Dermis blood vessel endothelial cell (primary cell): ENCODE measurements at regions not wholly inside any gene's neighbourhood (a gene's known extent, or its start where the extent isn't known, plus 50 kb on each side); places are given as distances from the start of the nearest gene placed in this dataset.

Experiments
- DNase-seq: peaks from one replicate; pipeline ENCODE4 v3.0.0; 2010

DNA sequence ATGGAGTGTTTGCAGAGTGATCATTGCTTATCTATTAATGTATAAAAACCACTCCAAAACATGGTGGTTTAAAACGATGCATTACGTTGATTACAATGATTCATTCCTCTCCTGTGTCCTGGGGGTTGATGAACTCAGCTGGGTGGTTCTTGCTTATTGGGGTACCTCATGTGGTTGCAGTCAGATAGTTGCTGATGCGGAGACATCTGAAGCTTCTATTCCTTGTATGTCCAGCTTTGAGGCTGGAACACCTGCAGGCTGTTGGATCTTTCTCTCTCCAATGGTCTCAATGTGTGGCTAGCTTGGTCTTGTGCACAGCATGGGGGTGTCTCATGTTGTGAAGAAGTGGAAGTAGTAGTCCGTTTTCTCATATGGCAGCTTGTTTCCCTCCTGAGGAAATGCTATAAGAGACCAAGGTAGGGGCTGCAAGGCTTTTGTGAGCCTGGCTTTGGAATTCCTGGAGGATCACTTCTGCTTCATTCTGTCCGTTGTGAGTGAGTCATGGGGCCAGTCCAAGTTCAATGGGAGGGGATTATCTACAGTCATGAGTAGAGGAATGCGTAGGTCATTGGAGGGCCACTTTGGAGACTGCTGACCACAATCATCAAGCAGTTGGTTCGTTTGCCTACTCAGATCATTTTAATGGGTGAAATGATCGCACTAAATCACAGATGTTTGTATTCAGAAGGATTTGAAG is 601.0 kb downstream of the SLC4A3 start:
- DNase-seq = no peak

DNA sequence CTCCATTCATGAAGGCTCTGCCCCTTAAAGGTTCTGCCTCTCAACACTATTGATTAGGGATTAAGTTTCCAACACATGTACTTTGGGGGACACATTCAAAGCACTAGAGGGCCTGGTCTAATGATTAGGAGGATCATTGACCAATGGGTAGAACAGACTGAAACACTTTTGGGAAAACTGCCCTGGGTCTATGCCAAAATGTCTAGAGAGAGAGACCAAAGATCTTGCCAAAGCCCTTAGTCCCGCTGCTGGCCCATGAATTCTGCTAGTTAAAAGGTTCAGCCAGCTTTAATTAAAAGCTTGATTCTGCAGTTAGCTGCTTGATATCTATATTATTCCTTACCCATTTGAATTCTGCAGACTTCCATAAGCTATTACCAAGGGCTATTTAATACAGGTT is 613.2 kb downstream of the SLC4A3 start:
- DNase-seq = no peak

DNA sequence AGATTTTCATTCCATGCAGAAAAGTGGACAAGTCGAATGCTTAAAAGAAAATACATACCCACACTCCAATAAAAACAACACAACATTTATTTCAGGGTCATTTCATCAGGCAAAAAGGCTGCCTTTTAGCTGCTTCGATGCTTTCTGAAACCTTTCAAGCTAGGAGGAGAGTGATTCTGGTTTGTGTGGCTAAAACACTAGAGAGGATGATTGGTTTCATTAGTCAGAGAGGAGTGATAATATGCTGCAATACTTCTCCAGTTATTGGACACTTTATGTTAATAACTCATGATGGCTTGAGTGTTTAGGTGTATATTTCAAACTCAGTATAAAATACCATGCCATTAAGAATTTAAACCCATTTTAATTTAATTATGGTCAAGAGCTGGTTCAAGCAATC is 614.0 kb downstream of the SLC4A3 start:
- DNase-seq = no peak

DNA sequence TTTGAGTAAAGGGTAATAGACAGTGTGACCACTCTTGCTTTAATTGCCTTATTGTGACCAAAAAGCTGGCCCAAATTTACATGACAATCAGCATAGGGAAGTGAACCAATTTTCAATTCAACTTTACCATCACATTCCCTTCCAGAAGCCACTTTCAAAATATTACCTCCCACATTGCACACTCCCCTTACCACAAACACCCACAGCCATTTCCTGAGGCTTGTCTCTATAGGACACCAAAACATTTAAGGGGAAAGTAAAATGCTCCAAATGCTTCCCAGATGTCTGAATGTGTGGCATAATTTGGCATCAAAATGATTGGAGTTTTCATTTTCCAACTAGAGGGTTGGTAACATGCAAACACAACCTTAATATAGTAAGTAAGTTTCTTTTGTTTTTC is 616.1 kb downstream of the SLC4A3 start:
- no peak for DNase-seq

DNA sequence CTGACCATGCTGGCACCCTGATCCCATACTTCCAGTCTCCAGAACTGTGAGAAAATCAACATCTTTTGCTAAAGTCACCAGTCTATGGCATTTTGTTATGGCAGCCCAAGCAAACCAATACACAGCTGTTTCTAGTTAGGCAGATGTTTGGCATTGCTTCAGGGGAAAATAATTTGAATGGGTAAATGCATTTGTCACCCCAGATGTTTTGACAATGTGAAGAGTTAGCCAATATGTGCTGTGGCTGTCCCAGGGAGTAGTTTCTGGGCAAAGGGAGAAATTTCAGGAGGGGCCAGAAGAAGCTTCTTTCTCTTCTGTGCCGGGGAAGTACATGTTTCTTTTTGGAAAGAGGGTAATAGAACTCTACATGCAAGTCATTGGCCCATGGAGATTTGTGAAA is 619.0 kb downstream of the SLC4A3 start:
- DNase-seq = no peak

DNA sequence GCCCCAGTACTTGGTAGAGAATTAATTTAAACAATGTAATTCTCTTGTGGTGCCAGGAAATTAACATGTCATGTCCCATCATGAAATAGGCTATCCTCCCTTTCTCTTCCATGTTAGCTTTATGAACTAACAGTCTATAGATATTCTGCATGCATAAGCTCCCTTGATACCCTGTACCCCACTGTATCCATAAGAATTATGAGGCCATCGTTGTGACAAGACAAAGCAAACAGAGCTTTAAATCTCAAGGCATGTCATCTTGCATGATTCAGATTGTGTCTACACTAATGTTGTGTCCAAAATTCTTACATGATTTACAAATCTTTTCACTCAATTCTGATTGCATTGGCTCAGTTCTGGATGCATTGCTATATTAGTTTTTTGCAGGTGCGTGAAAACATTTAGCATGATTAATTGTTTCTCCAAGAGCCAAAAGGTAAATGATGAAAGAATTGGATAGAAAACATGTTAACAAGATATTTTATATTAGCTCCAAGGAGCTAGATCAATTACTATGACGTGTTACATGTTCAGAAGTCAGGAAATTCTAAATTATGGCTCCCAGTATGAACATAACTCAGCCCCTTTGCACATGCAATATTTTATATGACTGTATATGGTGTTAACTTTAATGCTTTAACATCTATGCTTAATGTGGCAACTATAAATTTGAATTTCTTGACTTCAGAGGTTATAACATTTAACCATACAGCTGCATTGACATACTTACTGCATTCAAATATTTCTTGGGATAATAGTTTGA is 620.3 kb downstream of the SLC4A3 start:
- DNase-seq = no peak

DNA sequence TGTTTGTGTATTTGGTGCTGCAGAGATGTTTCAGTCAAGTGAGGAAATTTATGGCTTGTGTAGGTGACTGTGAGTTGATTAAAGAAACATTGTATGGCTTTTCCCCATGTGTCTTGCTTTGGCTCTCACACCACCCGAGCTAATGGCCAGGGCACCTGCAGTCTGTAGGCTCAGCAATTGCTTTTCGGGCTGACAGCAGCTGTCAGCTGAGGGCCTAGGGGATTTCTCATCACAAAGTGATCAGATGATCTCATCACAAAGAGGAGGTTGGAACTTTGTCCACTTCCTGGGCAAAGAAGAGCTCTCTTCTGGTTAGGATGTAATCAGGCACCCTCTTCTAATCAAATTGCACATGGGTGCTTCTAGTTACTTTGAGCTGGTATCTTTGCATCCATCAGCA is 632.2 kb downstream of the SLC4A3 start:
- DNase-seq = no peak

DNA sequence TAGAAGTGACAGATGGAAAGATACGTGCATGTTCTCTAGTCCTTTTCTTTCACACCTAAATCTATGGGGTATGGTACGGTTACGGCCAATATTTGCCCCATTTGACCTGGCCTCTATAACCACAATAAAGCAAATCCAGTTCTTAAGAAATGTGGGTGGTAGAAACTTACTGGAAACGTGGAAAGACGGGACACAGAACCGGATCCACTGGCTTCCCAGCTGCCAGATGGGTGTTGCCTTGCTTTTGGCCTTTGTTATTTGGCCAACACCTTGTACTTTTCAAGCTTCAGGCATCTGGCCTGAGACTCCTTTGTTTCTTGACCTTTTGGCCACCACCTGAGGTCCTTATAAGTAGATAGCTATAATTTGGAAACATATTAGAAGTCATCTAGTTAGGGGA is 635.9 kb downstream of the SLC4A3 start:
- DNase-seq = no peak

DNA sequence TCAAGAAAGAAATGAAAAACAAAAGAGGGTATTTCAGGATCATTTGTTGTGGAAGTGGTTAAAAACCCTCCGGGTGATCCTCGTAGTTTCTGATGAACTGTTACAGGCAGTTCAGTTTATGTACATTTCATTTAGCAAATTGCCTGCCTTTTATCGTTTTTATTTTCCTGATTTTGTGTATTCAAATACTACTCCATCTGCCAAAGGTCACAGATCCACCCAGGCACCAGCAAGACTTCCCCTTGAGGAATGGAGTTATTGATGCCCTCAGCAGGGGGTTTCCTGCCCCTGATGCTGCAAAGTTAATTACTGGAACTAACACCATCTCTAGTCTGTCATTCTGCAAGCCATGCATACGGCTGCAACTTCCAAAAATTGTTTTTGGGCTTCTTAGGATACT is 641.9 kb downstream of the SLC4A3 start:
- no peak for DNase-seq

DNA sequence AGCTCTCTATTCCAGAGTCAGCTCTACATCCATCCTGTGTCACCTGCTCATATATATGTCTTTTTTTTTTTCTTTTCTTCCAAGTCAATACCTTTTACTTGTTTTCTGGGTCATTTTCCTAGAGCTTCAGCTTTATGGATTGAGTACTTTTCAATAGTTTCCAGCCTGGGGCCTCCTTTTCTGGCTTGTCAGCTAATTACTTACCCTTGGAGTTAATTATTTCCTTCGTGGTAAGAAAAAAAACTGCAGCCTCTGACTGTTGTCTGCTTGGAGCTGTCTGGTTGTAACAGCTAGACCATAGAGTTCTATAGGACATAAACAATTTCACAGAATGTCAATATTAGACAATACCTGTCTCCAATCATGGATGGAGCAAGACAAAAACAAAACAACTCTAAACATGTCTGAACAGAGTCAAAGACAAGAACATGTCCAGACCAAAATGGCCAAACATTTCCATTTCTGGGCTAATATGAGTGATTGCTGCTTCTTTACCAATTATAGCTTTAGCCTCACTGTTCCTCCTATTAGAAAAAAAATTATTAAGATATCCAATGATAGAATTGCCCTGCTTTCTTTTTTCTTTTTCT is 643.1 kb downstream of the SLC4A3 start:
- no peak for DNase-seq

DNA sequence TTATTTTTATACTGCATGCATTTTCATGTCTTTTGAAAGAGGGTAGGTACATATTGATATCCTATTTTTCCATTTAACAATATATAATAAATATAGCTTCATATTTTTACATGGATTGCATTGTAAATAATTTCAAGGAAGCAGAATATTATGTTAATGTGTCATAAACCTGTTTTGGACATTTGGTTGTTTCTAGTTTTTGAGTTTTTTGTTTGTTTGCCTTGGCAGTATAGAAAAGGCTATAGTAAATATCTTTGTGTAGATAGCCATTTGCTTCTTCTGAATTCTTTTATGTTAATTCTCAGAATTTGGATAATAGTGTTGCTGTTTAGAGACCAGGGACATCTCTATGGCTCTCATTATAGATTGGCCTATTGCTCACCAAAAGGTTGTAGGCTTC is 645.2 kb downstream of the SLC4A3 start:
- no peak for DNase-seq

DNA sequence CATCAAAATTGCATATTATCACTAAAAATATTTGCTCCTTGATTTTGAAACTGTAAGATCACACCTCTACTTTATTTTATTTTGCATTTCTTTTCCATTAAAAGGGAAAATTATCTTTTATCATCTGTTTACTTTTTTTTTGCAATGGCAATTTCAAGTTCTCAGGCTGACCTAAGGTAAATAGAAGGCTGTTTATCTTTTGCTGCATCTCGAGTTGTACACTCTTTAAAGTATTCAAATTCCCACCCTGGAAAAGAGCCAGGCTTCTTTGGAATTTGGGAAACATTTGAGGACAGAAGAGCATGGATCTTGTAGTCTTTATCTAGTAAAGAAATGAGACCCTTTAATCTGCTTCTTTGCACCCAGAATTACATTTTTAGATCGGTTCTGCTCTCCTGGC is 645.7 kb downstream of the SLC4A3 start:
- DNase-seq = no peak

DNA sequence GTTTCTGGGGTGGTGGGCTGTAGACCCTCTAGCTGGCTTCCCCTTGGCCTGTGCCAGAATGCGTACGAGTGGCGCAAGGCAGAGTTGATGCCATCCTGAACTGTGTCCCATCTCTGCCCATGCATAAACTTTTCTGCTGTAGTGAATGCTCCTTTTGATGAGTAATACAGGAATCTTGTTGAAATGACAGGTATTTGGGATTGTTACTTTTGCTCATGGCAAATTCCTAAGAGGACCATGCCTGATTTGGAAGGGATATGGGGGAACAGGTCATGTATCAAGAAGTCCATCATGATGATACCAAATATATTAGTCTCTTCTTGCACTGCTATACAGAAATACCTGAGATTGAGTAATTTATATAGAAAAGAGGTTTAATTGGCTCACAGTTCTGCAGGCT is 648.0 kb downstream of the SLC4A3 start:
- no peak for DNase-seq

DNA sequence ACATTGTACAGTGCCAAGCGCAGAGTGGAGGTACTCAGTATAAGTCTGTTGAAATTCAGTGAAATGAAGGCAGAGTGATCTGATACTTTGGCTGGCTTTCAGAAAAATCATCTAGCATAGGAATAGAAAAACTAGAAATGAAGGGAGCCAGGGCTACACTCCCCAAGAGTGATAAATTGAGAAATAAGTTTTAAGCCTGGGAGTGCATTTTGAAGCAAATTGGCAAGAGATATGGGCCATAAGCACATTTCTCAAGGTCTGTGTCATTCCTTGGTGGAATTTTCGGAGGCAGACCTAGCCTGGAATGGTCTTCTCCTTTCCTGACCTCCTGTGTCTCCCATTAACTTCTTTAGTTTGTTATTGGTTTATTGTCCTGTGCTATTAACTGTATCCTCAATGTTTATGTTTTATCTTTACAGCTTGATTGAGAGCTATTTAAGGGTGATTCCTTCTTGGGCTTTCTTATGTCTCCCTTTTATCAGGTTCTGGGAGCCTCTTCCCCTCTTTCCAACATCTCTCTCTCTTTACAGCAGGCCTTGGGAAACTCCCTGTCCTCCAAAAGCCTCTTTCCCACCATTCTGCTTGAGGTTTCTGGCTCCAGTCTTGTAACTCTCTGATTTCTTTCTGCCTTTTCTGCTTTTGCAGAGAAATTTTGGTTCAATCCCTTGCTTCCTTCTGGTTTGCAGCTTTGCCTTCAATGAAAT is 649.5 kb downstream of the SLC4A3 start:
- DNase-seq = no peak

DNA sequence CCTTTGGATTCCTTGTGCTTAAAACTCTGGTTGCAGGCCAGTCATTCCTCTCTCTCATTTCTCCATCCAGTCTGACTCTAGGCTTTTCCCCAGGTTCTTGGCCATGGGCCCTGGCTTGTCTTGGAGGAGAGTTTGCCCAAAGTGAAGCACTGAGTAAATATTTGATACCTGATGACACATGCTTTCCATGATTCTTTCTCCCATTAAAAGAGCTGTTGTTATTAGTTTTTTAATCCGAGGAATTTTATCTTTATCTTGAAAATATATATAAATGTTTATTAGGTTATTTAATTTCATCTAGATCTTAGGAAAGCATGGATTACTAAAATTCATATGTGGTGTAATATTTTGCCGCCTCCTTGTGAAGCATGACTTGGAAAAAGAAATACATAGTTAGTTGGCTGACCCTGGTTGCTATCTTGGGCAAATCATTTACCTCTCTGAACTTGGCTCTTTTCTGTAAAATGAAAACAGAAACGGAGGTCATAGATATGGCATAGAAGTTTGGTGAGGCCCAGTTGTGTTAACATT is 650.1 kb downstream of the SLC4A3 start:
- DNase-seq = no peak

DNA sequence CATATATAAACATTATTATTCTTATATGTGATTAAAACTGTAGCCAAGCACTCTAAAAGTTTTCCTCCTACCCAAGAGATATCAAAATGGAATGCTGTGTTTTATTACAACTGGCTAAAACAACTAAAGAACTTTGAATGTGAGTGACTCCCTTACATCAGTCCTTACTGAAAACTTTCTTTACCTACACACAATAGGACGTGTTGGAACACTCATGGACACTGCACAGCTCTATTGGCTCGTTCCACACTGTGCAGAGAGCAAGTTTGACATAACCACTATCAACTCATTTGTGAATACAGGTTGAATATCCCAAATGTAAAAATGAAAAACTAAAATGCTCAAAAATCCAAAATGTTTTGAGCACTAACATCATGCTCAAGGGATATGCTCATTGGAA is 650.6 kb downstream of the SLC4A3 start:
- DNase-seq = no peak

DNA sequence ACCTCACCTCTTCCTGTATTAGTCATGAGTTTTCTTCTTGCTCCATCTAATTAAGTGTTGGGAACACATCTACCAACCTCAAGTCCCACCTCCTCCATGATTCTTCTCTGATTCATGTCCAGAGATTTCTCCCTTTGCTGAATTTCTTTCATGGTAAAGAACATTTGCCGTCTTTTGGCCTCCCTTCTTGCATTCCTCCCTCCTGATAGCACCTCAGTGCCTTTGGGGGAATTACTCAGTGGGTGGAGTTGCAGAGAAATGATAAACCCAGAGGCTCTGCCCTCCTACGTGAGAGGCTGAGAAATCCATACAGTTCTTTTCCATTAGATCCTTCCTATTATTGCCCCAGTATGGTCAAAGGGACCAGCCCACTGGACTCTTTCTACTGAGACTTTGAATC is 651.9 kb downstream of the SLC4A3 start:
- DNase-seq = no peak

DNA sequence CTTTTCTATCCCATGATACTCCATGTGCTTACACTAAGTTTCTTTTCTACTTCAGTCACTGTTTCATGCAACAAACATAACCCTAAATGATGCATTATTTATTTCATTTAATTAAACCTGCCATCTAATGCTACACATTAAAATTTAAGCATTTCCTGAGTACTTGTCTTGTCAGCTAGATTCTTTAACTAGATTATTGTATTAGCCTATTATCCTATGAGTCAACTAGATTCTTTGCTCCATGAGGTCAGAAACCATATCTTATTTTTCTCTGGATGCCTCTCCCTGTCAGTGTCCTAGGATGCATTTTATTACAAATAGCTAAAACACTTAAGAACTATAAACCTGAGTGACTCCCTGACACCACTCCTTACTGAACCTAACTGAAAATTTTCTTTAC is 652.4 kb downstream of the SLC4A3 start:
- DNase-seq = no peak

DNA sequence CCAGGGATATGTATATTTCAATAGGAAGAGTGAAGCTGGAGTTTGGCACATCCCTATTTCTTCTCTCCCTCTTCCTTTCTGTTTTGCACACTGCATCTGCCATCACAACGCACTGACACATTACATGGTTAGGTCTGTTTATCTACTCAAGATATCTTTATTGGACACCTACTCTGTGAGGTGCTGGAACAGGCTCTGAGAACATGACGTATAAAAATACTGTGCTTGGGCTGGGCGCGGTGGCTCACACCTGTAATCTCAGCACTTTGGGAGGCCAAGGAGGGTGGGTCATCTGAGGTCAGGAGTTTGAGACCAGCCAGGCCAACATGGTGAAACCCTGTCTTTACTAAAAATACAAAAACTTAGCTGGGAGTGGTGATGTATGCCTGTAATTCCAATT is 653.3 kb downstream of the SLC4A3 start:
- no peak for DNase-seq

DNA sequence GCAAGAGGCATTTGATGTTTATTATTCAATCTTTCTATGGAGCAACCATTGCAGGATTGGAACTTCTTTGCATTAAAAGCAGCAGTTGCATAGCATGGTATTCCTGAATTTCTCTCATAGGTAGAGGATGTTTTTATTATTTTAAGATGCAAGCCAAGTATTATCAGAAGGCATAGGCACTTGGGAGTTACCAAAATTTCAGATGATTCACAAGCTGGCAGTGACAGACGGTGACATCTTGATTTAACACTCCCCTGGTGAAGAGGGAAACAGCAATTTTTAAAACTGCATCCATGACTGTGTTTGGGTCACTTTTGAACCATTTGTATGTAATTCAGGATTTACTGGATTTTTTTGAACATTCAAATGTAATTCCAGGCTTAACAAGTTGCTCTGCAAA is 654.3 kb downstream of the SLC4A3 start:
- DNase-seq = no peak

DNA sequence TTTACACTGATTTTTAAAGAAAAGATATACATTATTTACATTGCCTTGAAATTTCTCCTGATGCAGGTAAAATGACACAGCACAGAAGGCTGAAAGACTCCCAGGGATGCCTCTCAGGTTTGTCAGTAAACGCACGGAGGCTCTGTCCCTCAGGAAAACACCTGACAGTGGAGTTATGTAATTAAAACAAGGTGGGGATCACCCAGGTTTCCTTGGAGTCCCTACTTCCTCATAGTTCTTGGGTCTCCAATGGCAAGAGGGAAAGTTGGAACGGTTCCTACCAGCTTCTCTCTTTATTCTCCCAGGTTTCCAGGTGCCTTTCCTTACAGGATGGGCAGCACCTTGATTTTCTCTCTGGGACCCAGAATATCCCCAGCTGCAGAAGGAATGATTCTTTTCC is 654.8 kb downstream of the SLC4A3 start:
- no peak for DNase-seq

DNA sequence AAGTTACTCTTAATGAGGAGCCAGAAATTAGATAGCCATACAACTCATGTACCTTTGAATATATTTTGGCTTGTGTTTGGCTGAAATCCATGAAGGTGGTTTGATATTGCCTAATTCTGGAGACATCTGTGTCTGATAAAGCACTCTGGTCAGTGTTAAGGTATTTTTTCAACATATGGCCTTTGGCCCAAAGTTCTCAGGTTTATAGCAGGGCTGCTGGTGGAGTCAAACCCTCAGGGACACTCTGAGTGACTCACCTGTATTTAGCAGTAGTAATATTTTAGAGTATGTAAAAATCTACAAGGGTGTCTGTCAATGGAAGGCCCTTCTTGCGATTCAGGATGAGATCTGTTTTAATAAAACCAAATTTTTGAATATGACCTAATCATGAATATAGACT is 666.5 kb downstream of the SLC4A3 start:
- no peak for DNase-seq

DNA sequence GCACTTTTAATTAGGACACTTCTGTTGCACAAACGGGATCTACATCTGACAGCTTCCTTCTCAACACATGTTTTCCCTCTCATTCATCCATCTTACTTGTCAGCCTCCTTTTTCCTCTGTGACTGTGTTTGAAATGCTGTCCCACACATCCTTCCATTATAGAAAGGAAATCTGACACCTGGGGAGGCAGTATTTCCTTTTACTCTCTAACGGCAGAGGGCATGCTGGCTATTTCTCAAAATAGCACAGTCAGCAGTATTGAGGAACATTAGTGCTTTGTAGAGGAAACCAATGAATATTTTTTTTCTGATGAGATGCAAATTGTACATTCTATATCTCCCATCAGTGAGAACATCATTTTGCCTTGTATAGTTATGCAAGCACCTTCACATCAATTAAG is 668.7 kb downstream of the SLC4A3 start:
- DNase-seq = no peak
